PC-3 (cell line): ENCODE measurements at regions not wholly inside any gene's neighbourhood (a gene's known extent, or its start where the extent isn't known, plus 50 kb on each side); places are given as distances from the start of the nearest gene placed in this dataset.

Experiments used
- CTCF ChIP-seq: fragments of 300-600 bp; sonication (generic); conservative IDR thresholded peaks from 2 replicates; pipeline ENCODE4 v1.5.1; 2017; ENCODE audit warnings: antibody characterized with exemption, low read depth, mild to moderate bottlenecking, low read length
- EZH2 ChIP-seq: fragments of 300-600 bp; sonication (generic); IDR thresholded peaks from one replicate; pipeline ENCODE4 v1.6.1; 2017; ENCODE audit warnings: antibody characterized with exemption, mild to moderate bottlenecking, low read length; ENCODE audit not compliant: unreplicated experiment
- EZH2phosphoT487 ChIP-seq: fragments of 300-600 bp; sonication (generic); IDR thresholded peaks from 2 replicates; pipeline ENCODE4 v1.6.1; 2018; ENCODE audit warnings: mild to moderate bottlenecking, antibody characterized with exemption, low read length, borderline replicate concordance

GRCh38 chr1:201717286-201717685 lies 111.7 kb upstream of the IPO9 start:
- no peak for TF ChIP-seq CTCF
- TF ChIP-seq EZH2, result no peak
- TF ChIP-seq EZH2phosphoT487, result no peak
